IPS-18a (cell line): ENCODE measurements at regions not wholly inside any gene's neighbourhood (a gene's known extent, or its start where the extent isn't known, plus 50 kb on each side); places are given as distances from the start of the nearest gene placed in this dataset.
"Not testable (repeated sequence)": the region's sequence is repeated elsewhere in the genome, so short reads cannot be mapped to it uniquely, and the experiment has no call there.

Experiments used
- H3K27ac ChIP-seq: one replicate; pipeline ENCODE4 v1.5.1; 2013; ENCODE audit warnings: low read length
- H3K27me3 ChIP-seq: one replicate; pipeline ENCODE4 v1.6.1; 2013; ENCODE audit warnings: mild to moderate bottlenecking, low read length; ENCODE audit not compliant: control insufficient read depth, insufficient read depth
- H3K36me3 ChIP-seq: one replicate; pipeline ENCODE4 v1.6.1; 2013; ENCODE audit warnings: low read depth, low read length; ENCODE audit not compliant: control insufficient read depth
- H3K4me1 ChIP-seq: one replicate; pipeline ENCODE4 v1.6.1; 2013; ENCODE audit warnings: low read depth, low read length; ENCODE audit not compliant: control insufficient read depth
- H3K4me3 ChIP-seq: one replicate; pipeline ENCODE4 v1.5.1; 2013; ENCODE audit warnings: low read length
- H3K9ac ChIP-seq: one replicate; pipeline ENCODE4 v1.6.1; 2013; ENCODE audit warnings: mild to moderate bottlenecking, low read length, moderate library complexity
- H3K9me3 ChIP-seq: one replicate; pipeline ENCODE4 v1.6.1; 2013; ENCODE audit warnings: low read depth, low read length; ENCODE audit not compliant: control insufficient read depth

DNA sequence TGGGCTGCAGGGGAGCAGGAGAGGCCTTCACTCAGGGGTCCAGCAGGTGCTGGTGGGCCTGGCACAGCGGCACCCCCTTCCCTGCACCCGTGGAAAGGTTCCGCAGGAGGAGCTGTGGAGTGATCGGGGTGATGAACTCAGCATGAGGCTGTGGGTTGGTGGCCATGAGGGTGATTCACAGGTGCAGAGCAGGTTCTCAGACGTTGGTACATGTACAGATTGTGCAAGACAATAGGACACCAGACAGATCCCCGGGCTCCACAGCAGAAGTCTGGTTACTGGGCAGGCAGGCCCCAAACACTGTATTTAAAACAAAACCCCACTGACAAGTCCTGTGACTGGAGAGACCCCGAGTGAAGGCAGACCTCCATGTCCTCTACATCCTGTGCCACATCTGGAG, 151.6 kb upstream of the CDH4 start:
- Histone ChIP-seq H3K4me3 (no peak overlapping the region), H3K4me1 (no peaks in the 10 kb centered on the region), H3K27me3 (peaks cover 42% of the 10 kb centered on the region), H3K9ac (no peak overlapping the region), H3K36me3 (no peaks in the 10 kb centered on the region), H3K27ac (no peak overlapping the region), H3K9me3 (no peaks in the 10 kb centered on the region)

DNA sequence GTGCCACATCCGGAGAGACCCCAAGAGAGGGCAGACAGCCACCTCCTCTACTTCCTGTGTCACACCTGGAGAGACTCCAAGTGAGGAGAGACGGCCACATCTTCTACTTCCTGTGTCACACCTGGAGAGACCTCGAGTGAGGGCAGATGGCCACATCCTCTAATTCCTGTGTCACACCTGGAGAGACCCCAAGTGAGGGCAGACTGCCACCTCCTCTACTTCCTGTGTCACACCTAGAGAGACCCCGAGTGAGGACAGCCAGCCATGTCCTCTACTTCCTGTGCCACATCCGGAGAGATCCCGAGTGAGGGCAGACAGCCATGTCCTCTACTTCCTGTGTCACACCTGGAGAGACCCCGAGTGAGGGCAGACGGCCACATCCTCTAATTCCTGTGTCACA, 150.7 kb upstream of the CDH4 start:
- H3K4me1 ChIP-seq, H3K27ac ChIP-seq, H3K9me3 ChIP-seq, H3K9ac ChIP-seq, H3K4me3 ChIP-seq, H3K36me3 ChIP-seq: not testable (repeated sequence)
- peaks cover 44% of the 10 kb centered on the region for H3K27me3 ChIP-seq

DNA sequence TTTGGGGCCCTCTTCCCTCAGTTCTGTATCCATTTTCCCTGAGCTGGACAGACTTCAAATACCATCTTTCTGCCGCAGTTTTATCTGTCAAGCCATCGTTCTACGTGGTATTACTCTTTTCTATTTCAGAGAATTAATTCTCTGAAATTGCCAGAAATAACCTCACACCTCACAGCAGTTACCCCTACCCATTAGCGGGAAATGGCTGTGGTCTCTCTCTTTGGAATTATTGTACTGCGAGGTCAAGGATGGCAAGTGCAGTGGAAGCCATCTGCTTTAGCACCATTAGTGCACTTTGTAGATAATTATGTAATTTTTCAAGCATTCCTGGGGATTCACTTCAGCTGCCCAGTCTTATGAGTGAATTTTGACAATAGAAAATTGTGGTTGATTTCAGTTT, 147.8 kb upstream of the CDH4 start:
- Histone ChIP-seq H3K36me3 (no peaks in the 10 kb centered on the region), H3K4me1 (no peaks in the 10 kb centered on the region), H3K9ac (no peak overlapping the region), H3K27ac (no peak overlapping the region), H3K27me3 (peaks cover 64% of the 10 kb centered on the region), H3K4me3 (no peak overlapping the region), H3K9me3 (no peaks in the 10 kb centered on the region)

DNA sequence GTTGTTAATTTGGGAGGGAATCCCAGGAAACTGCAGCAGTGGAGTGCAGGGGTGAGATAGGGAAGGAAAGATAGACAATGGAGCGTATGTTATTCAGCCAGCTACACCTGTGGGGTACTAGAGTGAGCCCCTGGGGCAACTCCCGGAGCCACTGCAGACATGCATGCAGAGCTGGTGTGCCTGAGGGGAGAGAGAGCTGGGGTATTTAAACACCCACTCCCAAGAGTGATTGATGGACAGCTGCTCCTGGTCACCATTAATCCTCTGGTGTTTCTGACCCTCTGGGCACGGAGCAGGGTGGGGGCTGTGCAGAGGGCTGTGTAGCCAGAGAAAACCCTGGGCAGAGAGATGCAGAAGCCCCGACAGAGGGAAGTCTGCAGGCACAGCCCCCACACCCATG, 146.7 kb upstream of the CDH4 start:
- Histone ChIP-seq H3K36me3 (no peaks in the 10 kb centered on the region), H3K27ac (no peak overlapping the region), H3K4me1 (no peaks in the 10 kb centered on the region), H3K27me3 (peaks cover 52% of the 10 kb centered on the region), H3K4me3 (no peak overlapping the region), H3K9ac (no peak overlapping the region), H3K9me3 (no peaks in the 10 kb centered on the region)

DNA sequence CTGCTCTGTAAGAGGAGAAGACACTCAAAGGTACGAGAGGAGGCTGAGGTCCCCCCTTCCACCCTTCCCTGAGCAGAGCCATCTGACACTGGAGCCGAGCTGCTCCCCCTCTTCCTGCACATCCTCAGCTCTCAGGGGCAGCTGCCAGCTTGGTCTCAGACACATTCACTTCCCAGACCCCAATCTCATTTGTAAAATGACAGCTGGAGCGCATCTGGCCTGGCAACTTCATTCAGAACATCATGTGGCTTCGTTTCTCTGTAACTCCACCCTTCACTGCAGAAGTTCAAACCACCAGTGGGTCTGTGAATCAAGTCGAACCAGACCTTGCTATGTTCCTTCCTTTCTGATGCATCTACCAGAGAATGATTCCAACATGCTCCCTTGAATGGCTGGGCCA, 145.6 kb upstream of the CDH4 start:
- Histone ChIP-seq H3K36me3 (no peaks in the 10 kb centered on the region), H3K9me3 (no peaks in the 10 kb centered on the region), H3K27ac (no peak overlapping the region), H3K9ac (no peak overlapping the region), H3K4me1 (no peaks in the 10 kb centered on the region), H3K27me3 (peaks cover 49% of the 10 kb centered on the region), H3K4me3 (no peak overlapping the region)

DNA sequence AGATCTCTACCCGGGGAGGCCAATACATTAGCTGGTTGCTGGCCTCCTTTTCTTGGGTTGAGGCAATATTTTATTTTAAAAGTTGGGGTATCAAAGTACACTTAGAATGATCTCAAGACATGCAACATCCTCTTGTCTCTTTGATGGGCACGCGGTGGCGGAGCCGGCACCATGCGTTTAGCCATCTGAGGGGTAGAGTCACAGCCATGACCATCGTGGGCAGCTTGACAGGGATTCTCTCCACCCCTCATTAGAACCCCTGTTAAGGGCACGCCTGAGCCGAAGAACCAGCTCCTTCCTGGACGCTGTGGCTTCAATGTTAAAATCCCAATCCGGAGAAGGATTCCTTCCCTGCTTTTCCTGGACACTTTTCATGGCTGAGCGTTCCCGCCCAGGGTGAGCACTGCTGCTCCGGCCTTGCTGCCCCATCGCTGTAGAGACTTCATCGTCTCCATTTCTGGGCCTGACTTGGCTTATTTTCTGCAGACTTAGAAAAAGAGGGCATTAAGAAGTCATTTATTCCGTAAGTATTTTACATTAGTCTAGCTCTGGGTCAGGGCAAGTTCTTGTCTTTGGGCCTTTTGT, 142.7 kb upstream of the CDH4 start:
- H3K4me3 ChIP-seq, result no peak overlapping the region
- peaks cover 40% of the 10 kb centered on the region for H3K27me3 ChIP-seq
- H3K36me3 ChIP-seq, result no peaks in the 10 kb centered on the region
- no peak overlapping the region for H3K9ac ChIP-seq
- H3K27ac ChIP-seq, result no peak overlapping the region
- no peaks in the 10 kb centered on the region for H3K9me3 ChIP-seq
- no peaks in the 10 kb centered on the region for H3K4me1 ChIP-seq

DNA sequence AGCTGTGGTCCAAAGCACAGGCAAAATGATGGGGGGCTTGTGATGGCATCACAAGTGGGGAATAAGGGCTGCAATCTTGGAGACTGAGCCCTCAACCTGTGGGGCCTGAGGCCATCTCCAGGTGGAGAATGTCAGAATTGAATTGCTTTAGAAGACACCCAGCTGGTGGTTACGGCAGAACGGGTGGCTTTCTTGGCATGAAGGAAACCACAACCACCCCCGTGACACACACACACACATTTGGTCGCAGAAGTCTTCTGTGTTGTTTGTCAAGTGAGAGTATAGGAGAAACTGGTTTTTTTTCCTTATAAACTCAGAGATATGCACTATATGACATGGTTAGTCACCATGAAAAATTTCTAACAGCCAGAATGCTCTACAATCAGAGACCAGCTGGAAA, 139.5 kb upstream of the CDH4 start:
- Histone ChIP-seq H3K9me3 (no peaks in the 10 kb centered on the region), H3K27me3 (peaks cover 34% of the 10 kb centered on the region), H3K4me3 (no peak overlapping the region), H3K9ac (no peak overlapping the region), H3K4me1 (no peaks in the 10 kb centered on the region), H3K27ac (no peak overlapping the region), H3K36me3 (no peaks in the 10 kb centered on the region)

DNA sequence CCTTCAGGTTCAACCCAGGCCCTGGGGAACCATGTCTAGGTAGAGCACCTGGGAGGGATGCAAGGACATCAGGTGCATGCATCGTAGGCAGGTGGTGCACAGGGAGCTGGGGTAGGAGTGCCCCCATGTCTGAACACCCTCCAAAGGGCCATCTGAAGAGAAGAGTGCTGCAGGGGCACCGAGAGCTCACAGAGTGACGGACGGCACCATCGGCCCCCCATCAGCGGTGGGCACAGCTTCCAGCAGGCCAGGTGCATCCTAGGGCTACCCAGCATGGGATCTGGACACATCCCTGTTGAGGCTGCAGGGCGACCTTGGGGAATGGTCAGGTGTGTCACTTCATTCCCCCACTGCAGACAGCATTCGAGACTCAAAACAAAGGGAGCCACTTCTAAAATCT, 138.3 kb upstream of the CDH4 start:
- Histone ChIP-seq H3K27me3 (peaks cover 31% of the 10 kb centered on the region), H3K4me3 (no peak overlapping the region), H3K4me1 (no peaks in the 10 kb centered on the region), H3K9ac (no peak overlapping the region), H3K36me3 (no peaks in the 10 kb centered on the region), H3K27ac (no peak overlapping the region), H3K9me3 (no peaks in the 10 kb centered on the region)

DNA sequence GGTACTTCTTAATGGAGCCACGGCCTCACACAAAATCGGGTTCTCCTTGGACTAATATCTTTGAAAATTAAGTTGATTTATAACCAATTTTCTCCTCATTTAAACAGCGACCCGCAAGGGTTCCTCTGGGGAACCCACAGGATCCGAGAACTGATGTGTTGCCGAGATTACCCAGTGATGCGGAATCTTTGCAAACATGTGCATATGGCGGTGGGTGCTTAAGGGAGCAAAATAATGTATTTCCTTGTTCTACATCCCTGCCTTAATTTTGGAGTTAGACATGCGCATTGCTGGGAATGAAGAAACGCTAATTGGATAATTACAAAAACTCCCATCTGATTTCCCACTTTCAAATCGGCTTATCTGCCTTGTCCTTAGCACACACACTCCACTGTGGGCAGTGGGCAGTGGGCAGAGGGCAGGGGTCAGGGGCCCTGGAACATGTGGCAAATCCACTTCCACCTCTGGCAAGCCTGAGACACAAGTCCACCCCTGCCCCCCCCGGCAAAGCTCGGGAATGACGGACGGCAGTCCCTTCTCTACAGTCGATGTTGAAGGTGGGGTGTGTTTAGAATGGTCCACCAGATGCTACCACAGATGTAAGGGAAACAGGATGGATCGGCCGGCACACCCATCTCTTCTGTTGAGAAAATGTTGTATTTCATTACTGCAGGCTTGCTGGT, 137.4 kb upstream of the CDH4 start:
- H3K9me3 ChIP-seq, result no peaks in the 10 kb centered on the region
- peaks cover under 1% of the 10 kb centered on the region for H3K4me1 ChIP-seq
- no peak overlapping the region for H3K9ac ChIP-seq
- no peaks in the 10 kb centered on the region for H3K36me3 ChIP-seq
- peaks cover 29% of the 10 kb centered on the region for H3K27me3 ChIP-seq
- no peak overlapping the region for H3K4me3 ChIP-seq
- no peak overlapping the region for H3K27ac ChIP-seq

DNA sequence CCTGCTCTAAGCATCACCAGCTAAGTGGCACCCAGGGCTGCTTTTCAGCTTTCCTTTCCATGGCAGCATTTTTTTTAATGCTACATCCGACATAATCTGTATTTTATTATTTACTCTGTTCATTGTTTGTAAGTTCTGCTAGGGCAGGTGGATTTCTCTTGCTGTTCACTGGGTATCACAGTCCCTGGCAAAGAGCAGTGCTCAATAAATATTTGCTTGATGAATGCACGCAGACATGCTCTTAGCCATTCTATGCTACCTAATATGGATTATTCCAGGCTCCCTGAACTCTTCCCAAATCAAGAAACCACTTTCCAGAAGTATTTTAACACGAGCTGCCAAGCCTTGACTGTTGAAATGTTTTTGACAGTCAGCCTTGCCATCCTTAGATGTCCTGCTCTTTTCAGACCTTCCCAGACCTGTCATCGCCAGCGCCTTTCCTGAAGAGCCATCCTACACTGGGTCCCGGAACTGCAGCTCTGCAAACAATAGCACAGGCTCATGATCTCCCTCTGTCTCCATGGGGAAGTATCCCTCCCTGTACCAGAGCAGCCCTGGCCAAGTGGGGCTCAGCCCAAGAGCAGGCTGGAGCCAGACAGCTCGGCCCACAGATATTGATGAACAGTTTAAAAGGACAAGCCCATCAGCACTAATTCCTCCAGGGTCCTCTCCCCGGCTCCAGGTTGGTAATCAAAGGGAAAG, 136.5 kb upstream of the CDH4 start:
- H3K36me3 ChIP-seq, result no peaks in the 10 kb centered on the region
- no peak overlapping the region for H3K4me3 ChIP-seq
- no peak overlapping the region for H3K27ac ChIP-seq
- H3K27me3 ChIP-seq, result peaks cover 29% of the 10 kb centered on the region
- H3K4me1 ChIP-seq, result peaks cover 7% of the 10 kb centered on the region
- no peaks in the 10 kb centered on the region for H3K9me3 ChIP-seq
- H3K9ac ChIP-seq, result no peak overlapping the region

DNA sequence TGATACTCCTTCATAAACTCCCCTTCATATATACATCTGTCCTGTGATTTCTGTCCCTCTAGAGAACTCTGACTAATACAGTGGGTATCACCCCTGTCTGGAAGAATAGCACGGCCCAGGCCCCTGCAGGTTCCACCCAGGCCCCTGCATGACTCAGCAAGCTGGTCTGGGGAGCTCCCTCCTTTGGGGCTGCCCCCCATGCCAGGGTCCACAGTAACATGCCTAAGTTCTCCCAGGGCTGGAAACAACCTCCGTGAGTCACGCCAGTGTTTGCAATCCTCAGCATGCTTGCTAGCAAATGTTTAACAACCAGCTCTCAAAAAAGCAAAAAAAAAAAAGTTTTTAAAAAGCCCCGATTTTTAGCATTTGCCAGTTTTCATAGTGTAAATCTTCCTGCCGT, 134.3 kb upstream of the CDH4 start:
- peaks cover 18% of the 10 kb centered on the region for H3K27me3 ChIP-seq

More for the DNA sequence above, 134.3 kb upstream of the CDH4 start:
- no peak overlapping the region for H3K27ac ChIP-seq
- peaks cover 7% of the 10 kb centered on the region for H3K4me1 ChIP-seq
- H3K4me3 ChIP-seq, result no peak overlapping the region
- no peaks in the 10 kb centered on the region for H3K9me3 ChIP-seq
- H3K9ac ChIP-seq, result no peak overlapping the region
- no peaks in the 10 kb centered on the region for H3K36me3 ChIP-seq
